ENCODE measurements at regions not wholly inside any gene's neighbourhood (a gene's known extent, or its start where the extent isn't known, plus 50 kb on each side); places are given as distances from the start of the nearest gene placed in this dataset.
A peak's percentile ranks its signal among the peaks of the same experiment; 100 is the strongest.

DNA sequence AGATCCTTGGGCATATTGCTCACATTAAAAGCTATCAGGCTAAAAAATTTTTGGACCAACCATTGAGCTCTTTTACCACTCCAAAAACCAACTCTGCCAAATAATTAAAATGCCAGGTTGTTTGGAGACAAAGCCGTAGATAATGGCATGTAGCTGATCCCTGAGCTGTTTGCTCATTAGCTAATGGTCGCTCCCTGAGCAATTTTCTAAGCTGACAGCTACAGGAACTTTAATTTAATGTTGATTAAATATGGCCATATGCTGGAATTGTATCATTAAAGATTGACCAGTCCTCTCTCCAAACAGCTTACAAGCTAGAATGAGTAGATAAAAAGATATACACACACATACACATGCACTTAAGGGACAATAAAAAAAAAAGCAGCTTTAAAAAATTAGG is 216.2 kb upstream of the ARHGAP20 start:
- DNase-seq (ENCODE audit: low spot score) = no peak

- DNase-seq (ENCODE audit: low spot score) = no peak
Observed at GRCh38 chr11:110921742-110922521, 209.7 kb upstream of the ARHGAP20 start.

- no peak for DNase-seq (ENCODE audit: low spot score)
Observed at GRCh38 chr11:110919241-110919922, 207.1 kb upstream of the ARHGAP20 start.

GRCh38 chr11:110918351-110918750 is 206.1 kb upstream of the ARHGAP20 start:
- DNase-seq (ENCODE audit: low spot score) = no peak

GRCh38 chr11:110912437-110912836 is 200.2 kb upstream of the ARHGAP20 start:
- no peak for DNase-seq (ENCODE audit: low spot score)

DNA sequence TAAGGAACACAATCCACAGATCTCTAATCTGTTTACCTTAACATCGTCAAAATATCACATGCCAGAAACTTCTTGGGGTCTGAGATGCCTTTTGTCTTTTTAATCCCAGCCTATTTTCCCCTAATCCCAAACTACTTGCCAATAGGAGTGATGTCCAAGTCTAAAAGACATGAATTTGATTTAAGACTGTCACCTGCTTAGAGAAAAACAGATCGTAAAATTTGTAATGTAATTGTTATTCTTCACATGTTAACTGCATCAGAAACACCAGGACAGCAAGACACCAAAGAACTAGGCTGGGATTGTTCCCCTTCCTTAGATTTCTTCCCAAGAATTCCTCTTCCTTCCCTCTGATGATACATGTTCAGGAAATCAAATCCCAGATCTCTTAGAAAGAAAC is 198.1 kb upstream of the ARHGAP20 start:
- no peak for DNase-seq (ENCODE audit: low spot score)

DNA sequence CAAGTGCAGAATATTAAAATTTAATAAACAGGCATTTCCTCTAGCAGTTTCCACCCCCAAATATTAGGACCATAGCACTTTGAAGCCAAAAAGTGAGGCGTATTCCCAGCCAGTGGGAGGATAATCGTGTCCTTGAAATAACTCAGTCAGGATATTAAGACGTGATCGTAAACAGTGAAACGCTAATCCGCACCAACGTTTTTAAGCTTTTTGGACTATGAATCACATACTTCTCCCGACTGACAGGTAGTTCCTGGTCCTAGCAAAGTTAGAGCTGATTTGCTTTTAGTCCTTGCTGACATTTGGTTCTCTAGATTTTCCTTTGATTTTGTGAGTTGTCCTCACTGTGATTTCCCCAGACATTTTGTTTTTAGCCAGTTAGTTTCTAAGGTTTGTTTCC is 197.1 kb upstream of the ARHGAP20 start:
- DNase-seq (ENCODE audit: low spot score) = no peak

- no peak for DNase-seq (ENCODE audit: low spot score)
Observed at GRCh38 chr11:110908401-110909105, 196.3 kb upstream of the ARHGAP20 start.

- DNase-seq (ENCODE audit: low spot score) = peak; percentile 42
Observed at GRCh38 chr11:110907629-110908028, 195.4 kb upstream of the ARHGAP20 start.

DNA sequence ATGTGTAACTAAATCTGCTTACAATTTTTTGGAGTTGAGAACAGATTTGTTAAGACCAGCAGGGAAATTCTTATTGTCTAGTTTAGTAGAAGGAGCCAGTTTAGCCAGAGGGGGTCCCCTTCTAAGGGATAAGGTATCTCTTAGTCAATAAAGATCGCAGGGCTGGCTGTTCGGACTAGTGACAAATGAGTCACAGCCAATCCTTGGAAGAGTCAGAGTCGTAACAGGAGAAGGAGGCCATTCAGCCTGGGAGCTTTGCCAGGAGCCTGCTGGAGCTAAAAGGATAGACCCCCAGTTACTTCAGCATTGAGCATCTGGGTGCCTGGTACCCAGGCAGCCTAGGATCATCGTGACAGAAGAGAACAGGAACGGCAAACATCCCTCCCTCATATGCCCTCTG is 191.6 kb upstream of the ARHGAP20 start:
- DNase-seq (ENCODE audit: low spot score) = no peak

GRCh38 chr11:110903378-110903777 is 191.1 kb upstream of the ARHGAP20 start:
- DNase-seq (ENCODE audit: low spot score) = no peak

GRCh38 chr11:110901441-110901840 is 189.2 kb upstream of the ARHGAP20 start:
- DNase-seq (ENCODE audit: low spot score) = no peak

DNA sequence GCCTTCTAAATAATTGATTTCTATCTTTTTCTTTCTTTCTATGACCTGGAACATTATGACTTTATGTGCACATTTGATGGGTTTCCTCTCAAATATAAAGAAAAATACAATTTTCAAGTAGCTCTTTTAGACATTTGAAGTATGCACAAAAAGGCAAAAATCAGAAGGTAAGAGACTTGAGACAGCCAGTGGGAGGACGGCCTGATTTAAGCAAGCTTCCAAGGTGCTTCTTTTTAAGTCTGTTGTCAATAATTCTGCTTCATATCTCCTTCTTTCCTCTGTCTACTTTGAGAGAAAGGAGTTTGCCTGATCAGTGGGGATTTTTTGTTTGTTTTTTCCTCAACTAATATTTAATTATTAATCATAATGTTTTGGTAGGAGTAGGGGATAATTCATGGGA is 188.2 kb upstream of the ARHGAP20 start:
- no peak for DNase-seq (ENCODE audit: low spot score)

GRCh38 chr11:110897035-110897434 is 184.8 kb upstream of the ARHGAP20 start:
- DNase-seq (ENCODE audit: low spot score) = no peak

DNA sequence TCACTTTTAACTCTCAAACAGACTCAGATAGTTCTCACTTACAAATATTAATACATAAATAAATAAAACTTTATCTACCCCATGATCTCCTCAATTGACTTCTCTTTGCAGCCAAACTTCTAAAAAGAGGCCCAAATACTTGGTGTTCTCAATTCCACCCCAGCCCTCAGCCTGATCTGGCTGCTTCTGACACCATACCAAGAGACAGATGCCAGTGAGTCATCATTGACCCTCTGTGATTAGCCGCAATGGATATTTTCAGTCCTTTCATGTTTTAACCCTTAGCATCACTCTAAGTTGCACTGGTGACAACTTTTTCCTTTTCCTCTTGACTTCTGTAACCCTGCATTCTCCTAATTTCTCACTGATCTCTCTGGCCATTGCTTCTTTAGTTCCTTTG is 184.1 kb upstream of the ARHGAP20 start:
- no peak for DNase-seq (ENCODE audit: low spot score)

DNA sequence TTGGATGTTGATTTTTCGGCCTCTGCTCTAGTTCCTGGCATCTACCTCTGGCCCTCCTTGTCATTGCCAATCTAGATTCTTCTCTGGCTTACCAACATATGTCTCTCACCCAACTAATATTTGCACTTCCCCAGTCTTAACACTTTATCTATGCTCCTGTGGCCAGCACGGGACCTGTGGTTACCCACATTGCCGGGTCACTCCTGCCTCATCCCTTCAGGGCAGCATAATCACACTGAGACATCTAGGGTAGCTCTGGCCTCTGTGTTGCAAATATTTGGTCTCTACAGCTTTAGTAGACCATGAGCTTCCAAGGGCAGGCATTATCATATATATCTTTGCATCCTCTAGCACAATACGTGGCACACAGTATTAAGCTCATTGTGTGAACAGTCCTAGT is 182.0 kb upstream of the ARHGAP20 start:
- no peak for DNase-seq (ENCODE audit: low spot score)

- DNase-seq (ENCODE audit: low spot score) = no peak
Observed at GRCh38 chr11:110892741-110893285, 180.6 kb upstream of the ARHGAP20 start.

GRCh38 chr11:110891411-110891810 is 179.2 kb upstream of the ARHGAP20 start:
- no peak for DNase-seq (ENCODE audit: low spot score)

- no peak for DNase-seq (ENCODE audit: low spot score)
Observed at GRCh38 chr11:110890995-110891394, 178.8 kb upstream of the ARHGAP20 start.

DNA sequence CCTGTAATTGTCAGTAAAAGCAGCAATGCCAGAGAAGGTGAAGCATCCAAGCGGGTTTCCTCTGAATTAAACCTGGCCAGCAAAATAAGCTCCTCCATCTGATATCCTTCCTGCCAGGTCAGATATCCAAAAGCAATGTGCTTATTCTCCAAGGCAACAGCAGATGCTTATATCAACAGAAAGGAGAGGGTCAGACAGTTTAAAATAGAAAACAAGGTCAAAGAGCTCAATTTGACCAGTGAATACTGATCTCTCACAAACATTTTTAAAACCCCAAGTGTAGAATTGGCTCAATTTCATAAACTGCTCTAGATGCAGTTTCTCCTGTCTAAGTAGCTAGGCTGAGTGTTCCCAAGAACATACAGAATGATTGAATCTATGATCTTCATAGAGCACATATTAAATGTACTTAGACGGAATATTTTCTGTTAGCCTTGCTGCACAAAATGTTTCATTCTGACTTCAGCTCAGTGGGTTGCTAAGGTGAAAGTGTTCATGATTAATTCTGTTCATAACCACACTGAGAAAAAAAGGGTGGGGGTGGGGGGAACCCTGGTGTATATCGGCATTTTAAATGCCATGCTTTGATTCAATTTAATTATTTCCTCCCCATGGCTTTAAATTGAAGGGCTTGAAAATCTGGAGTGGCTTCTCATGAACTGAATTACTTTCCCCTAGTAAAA is 174.2 kb upstream of the ARHGAP20 start:
- DNase-seq (ENCODE audit: low spot score) = no peak

- DNase-seq (ENCODE audit: low spot score) = no peak
Observed at GRCh38 chr11:110883256-110883655, 171.0 kb upstream of the ARHGAP20 start.

DNA sequence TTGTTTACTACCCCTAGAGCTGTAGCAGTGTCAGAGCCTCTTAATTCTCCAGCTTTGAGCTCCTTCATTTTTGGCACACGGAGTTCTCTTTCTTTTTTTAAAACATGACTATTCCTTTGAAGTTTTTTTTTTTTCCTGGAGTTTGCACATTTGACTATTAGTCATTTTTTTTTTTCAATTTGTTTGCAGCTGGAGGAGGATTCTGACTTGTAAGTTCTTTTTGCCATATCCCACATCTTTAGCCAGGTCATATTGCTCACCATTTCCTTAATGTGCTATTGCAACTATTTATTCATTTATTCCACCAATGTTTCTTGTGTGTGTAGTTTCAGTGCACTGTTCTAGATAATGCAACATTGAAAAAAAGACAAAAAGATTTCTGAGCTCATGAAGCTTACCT is 166.3 kb upstream of the ARHGAP20 start:
- DNase-seq (ENCODE audit: low spot score) = no peak

All from LoVo (cell line).